Transverse colon (tissue), 4 donors: ENCODE measurements at regions not wholly inside any gene's neighbourhood (a gene's known extent, or its start where the extent isn't known, plus 50 kb on each side); places are given as distances from the start of the nearest gene placed in this dataset.

Source experiments
- DNase-seq: peaks from one replicate; pipeline ENCODE4 v3.0.0-alpha.2; 2019
- H3K27ac ChIP-seq, 4 donors: fragments of 200-600 bp; sonication (generic); 2 replicates each; pipeline ENCODE4 v1.5.1; 2016 to 2018; ENCODE audit warnings: inconsistent platforms in 4 of 4
- H3K27me3 ChIP-seq: fragments of 200-600 bp; sonication (generic); 2 replicates; pipeline ENCODE4 v1.5.1; 2017; ENCODE audit warnings: inconsistent platforms
- H3K36me3 ChIP-seq, 4 donors: fragments of 200-600 bp; sonication (generic); 2 replicates each; pipeline ENCODE4 v1.5.1; 2017 to 2019; ENCODE audit warnings: inconsistent platforms in 4 of 4
- H3K4me1 ChIP-seq, 4 donors: fragments of 200-600 bp; sonication (generic); 2 replicates each; pipeline ENCODE4 v1.5.1; 2017 to 2020; ENCODE audit warnings: inconsistent platforms in 4 of 4
- H3K4me3 ChIP-seq, 4 donors: fragments of 200-600 bp; sonication (generic); 1 replicate in 1 of 4; 2 replicates in 3 of 4; pipeline versions ENCODE4 v1.5.1 to v1.6.1; 2017 to 2019; ENCODE audit warnings: inconsistent platforms in 4 of 4
- H3K9me3 ChIP-seq, 2 donors: fragments of 200-600 bp; sonication (generic); 2 replicates each; pipeline ENCODE4 v1.5.1; 2017 to 2019; ENCODE audit warnings: inconsistent platforms in 2 of 2
- CTCF ChIP-seq, 5 experiments: fragments of 200-600 bp in 3 of 5; fragments of 450-650 bp in 2 of 5; sonication (generic) in 3 of 5; IDR thresholded peaks; 1 replicate in 2 of 5; 2 replicates in 3 of 5; pipeline ENCODE4 v1.5.1; 2016 to 2017; ENCODE audit warnings: antibody characterized with exemption in 5 of 5, inconsistent platforms in 3 of 5, mild to moderate bottlenecking in 2 of 5, moderate library complexity in 1 of 5
- EP300 ChIP-seq: sonication (generic); formaldehyde crosslinking; IDR thresholded peaks from one replicate; pipeline ENCODE4 v1.6.1; 2017; ENCODE audit warnings: antibody characterized with exemption, low read depth
- POLR2A ChIP-seq: fragments of 450-650 bp; IDR thresholded peaks from one replicate; pipeline ENCODE4 v1.6.1; 2016; ENCODE audit warnings: antibody characterized with exemption, mild to moderate bottlenecking, moderate library complexity
- POLR2AphosphoS5 ChIP-seq, 3 donors: sonication (generic); formaldehyde crosslinking; IDR thresholded peaks; one replicate each; pipeline ENCODE4 v1.6.1; 2016; ENCODE audit warnings: antibody characterized with exemption in 3 of 3
- WGBS, 2 donors: methylation state at CpG; one replicate each; pipeline ENCODE4 v1.1.5; 2018; ENCODE audit warnings: low coverage in 1 of 2; 5-methylcytosine and 5-hydroxymethylcytosine counted together
- in situ Hi-C, 4 donors: fragments of 200-750 bp; cut with MboI; loops; one replicate each; pipeline versions ENCODE4 v1.15.0 to v1.15.1; 2017; ENCODE audit warnings: low sequenced_read_pairs in 3 of 4, low pct_ligation_motif_present in 1 of 4, low pct_unique_long_range_greater_than_20kb in 1 of 4
- intact Hi-C: fragments of 100-400 bp; cut with DNase I; formaldehyde crosslinking; loops from one replicate; pipeline ENCODE4 v1.15.1; 2023; ENCODE audit warnings: low total_unique reads

- Histone ChIP-seq H3K27ac (no peak overlapping the region), H3K36me3 (no peaks in the 10 kb centered on the region), H3K27me3 (no peaks in the 10 kb centered on the region), H3K4me1 (no peaks in the 10 kb centered on the region), H3K9me3 (no peaks in the 10 kb centered on the region), H3K4me3 (no peak overlapping the region)
- TF ChIP-seq POLR2A (no peak), CTCF (IDR thresholded peaks at IDR 0.05) (no peak), EP300 (no peak), POLR2AphosphoS5 (IDR thresholded peaks at IDR 0.05) (no peak)
- intact Hi-C loops: no loop called here
- 76 to 94% methylated on average over 3 of the region's 3 CpGs for WGBS, 2 donors
- no peak for DNase-seq
- in situ Hi-C loops: no loop called here
Observed at GRCh38 chr3:59128685-59129084, 78.9 kb upstream of the CFAP20DC start.

- Histone ChIP-seq H3K36me3 (no peaks in the 10 kb centered on the region), H3K27ac (no peak overlapping the region), H3K4me3 (no peak overlapping the region), H3K4me1 (no peaks in the 10 kb centered on the region), H3K27me3 (no peaks in the 10 kb centered on the region), H3K9me3 (no peaks in the 10 kb centered on the region)
- in situ Hi-C loops: no loop called here
- intact Hi-C loops: no loop called here
- no peak for TF ChIP-seq CTCF (IDR thresholded peaks at IDR 0.05)
- TF ChIP-seq POLR2AphosphoS5 (IDR thresholded peaks at IDR 0.05): no peak
- TF ChIP-seq POLR2A: no peak
- no peak for TF ChIP-seq EP300
- DNase-seq: no peak
Observed at GRCh38 chr3:59127071-59127470, 77.2 kb upstream of the CFAP20DC start.

- TF ChIP-seq POLR2A (no peak), POLR2AphosphoS5 (IDR thresholded peaks at IDR 0.05) (no peak), CTCF (IDR thresholded peaks at IDR 0.05) (no peak), EP300 (no peak)
- no peak overlapping the region for H3K4me3 ChIP-seq
- in situ Hi-C loops (no loop called here), intact Hi-C loops (no loop called here)
- no peaks in the 10 kb centered on the region for H3K4me1 ChIP-seq
- whole genome bisulfite sequencing, 2 donors: 85% methylated on average over 5 of the region's 5 CpGs; no CpG with 5 or more reads in 1 of the 2 donors
- H3K27me3 ChIP-seq: no peaks in the 10 kb centered on the region
- H3K9me3 ChIP-seq: no peaks in the 10 kb centered on the region
- no peak overlapping the region for H3K27ac ChIP-seq
- DNase-seq: no peak
- H3K36me3 ChIP-seq: no peaks in the 10 kb centered on the region
Observed at GRCh38 chr3:59126446-59126845, 76.6 kb upstream of the CFAP20DC start.

DNA sequence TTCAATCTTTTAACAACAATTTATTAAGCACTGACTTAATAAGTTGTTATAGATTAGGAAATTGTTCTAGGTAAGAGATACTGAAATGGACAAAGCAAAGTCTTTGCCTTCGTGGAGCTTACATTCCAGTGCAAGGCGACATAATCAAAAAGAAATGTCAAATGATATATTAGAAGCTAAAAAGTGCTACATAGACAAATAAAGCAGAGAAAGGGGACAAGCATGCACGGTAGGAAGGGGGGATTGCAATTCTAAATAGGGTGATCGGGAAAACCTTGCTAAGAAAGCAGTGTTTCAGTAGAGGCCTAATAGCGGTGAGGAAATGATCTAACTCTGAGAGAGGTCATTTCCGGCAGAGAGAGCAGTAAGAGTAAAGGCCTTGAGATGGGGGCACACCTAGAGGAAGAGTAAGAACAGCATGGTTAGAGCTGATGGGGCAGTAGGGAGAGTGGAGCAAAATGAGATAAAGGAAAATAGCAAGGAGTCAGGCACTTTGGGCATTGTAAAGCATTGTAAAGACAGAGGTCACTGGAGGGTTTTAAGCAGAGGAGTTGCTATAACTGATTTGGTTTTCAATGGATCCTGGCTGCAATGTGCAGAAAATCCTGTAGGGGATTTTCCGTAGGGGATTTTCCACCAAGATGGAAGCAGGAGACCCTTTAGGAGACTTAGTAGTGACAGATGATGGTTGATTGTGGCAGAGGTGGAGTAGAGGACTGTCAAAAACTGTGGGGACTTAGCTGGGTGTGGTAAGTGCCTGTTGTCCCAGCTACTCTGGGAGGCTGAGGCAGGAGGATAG, 71.7 kb upstream of the CFAP20DC start:
- in situ Hi-C loops: no loop called here
- Histone ChIP-seq H3K4me1 (no peaks in the 10 kb centered on the region), H3K36me3 (no peaks in the 10 kb centered on the region), H3K27ac (no peak overlapping the region), H3K27me3 (no peaks in the 10 kb centered on the region), H3K9me3 (no peaks in the 10 kb centered on the region), H3K4me3 (no peak overlapping the region)
- TF ChIP-seq POLR2AphosphoS5 (IDR thresholded peaks at IDR 0.05) (no peak), POLR2A (no peak), EP300 (no peak), CTCF (IDR thresholded peaks at IDR 0.05) (no peak)
- DNase-seq: no peak
- intact Hi-C loops: no loop called here
- 85 to 91% methylated on average over 7 of the region's 7 CpGs for WGBS, 2 donors
